ENCODE measurements at regions not wholly inside any gene's neighbourhood (a gene's known extent, or its start where the extent isn't known, plus 50 kb on each side); places are given as distances from the start of the nearest gene placed in this dataset.

DNA sequence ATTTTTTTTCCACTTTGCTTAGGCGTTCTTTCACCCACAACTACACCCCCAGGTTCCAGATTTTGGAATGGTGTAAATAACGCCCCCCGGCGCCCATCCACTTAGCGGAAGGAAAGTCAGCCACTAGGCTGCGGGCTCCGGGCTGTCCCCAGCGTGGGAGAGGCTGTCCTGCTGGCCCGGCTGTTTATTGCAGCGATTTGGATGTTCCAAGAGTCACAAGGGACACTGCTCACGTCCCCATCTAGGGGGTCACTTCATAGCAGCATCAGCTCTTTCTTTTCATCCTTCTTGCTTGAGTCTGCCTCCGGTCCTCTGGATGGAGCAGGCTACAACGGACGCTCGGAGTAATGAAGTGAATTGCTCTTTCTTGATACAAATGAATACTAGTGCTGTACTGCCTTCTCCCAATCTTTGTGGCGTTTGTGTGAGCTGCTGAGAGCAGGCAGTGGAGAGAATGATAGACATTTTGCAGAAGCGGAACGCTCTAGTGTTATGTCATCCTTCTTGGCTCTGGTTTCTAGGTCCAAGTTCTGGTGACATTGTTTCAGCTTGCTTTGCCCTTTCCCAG, 50.7 kb upstream of the PAIP2B start:
- peak in 49 of 51 donors; percentile 12 to 93 (median 58) for DNase-seq

DNA sequence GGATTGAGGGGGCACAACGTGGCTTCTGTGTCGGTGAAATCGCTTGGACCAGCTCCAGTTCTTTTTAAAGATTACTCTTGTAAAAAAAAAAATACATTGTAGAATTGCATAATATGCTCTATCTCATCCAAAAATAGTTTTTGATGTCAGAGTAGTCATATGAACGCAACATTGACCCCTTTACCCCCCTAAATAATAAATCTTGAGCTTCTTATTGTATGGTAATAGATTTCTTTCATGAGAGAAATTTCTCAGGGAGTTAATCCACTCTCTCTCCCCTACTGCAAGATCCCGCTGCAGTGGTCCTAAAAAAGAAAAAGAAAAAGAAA, 50.2 kb upstream of the PAIP2B start:
- DNase-seq = no peak

GRCh38 chr2:71276311-71277146, 49.6 kb upstream of the PAIP2B start:
- DNase-seq = peak in 49 of 51 donors; percentile 47 to 95 (median 80)

Measured in hypothalamus (tissue), 51 donors.